GM23338 (cell line): ENCODE measurements at regions not wholly inside any gene's neighbourhood (a gene's known extent, or its start where the extent isn't known, plus 50 kb on each side); places are given as distances from the start of the nearest gene placed in this dataset.

Experiments
- CTCF ChIP-seq, 2 experiments: fragments of 200-600 bp in 1 of 2; sonication (generic) in 1 of 2; conservative IDR thresholded peaks; 2 replicates each; pipeline versions ENCODE4 v1.5.1 to v1.6.1; 2016 to 2017; ENCODE audit warnings: antibody characterized with exemption in 2 of 2, low read depth in 2 of 2, mild to moderate bottlenecking in 2 of 2, moderate library complexity in 1 of 2
- EZH2 ChIP-seq: fragments of 200-600 bp; sonication (generic); IDR thresholded peaks from one replicate; pipeline ENCODE4 v1.8.0; 2017; ENCODE audit warnings: antibody characterized with exemption, mild to moderate bottlenecking, low read depth; ENCODE audit not compliant: unreplicated experiment
- POLR2AphosphoS5 ChIP-seq: IDR thresholded peaks from 2 replicates; pipeline ENCODE4 v1.6.1; 2016; ENCODE audit warnings: antibody characterized with exemption, low read depth

DNA sequence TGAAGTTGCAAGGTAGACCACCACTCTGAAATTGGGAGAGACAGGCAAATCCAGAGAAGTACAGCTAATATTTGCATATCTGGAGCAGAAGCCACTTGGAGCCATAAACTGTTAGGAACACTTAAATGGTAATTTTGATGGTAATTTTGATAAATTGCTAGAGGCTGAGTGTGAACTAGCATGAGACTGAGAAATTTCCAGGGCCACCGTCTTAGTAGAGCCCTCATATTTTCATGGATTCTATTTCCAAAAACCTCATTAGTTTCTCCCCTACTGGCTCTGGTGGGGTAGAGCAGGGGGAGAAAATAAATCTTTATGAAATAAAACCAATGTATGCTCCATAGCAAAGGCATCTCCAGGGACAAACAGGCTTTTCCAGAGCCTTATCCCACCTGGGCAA lies 429.4 kb upstream of the DIPK2B start:
- TF ChIP-seq EZH2 (no peak), CTCF (conservative IDR thresholded peaks at IDR 0.05; ENCODE audit: low read depth in 2 of 2) (no peak), POLR2AphosphoS5 (no peak)
